Fibroblast of the aortic adventitia (primary cell): ENCODE measurements at regions not wholly inside any gene's neighbourhood (a gene's known extent, or its start where the extent isn't known, plus 50 kb on each side); places are given as distances from the start of the nearest gene placed in this dataset.

Experiments used
- DNase-seq: peaks from one replicate; pipeline ENCODE4 v3.0.0-alpha.2; 2010; ENCODE audit warnings: low read depth
- H3K4me3 ChIP-seq: 2 replicates; pipeline ENCODE4 v1.5.1; 2011; ENCODE audit warnings: low read depth, mild to moderate bottlenecking, control low read depth, low read length, moderate library complexity
- CTCF ChIP-seq: IDR thresholded peaks from 2 replicates; pipeline ENCODE4 v1.5.1; 2011; ENCODE audit warnings: mild to moderate bottlenecking, low read length, control low read depth, inconsistent platforms; ENCODE audit not compliant: insufficient read depth

- DNase-seq, result no peak
- no peak overlapping the region for H3K4me3 ChIP-seq
- no peak for TF ChIP-seq CTCF
These were observed 54.6 kb upstream of the ODC1 start for GRCh38 chr2:10502803-10503107.

- no peak for TF ChIP-seq CTCF
- no peak overlapping the region for H3K4me3 ChIP-seq
- DNase-seq, result no peak
These were observed 54.1 kb upstream of the ODC1 start for GRCh38 chr2:10501980-10502802.

GRCh38 chr2:10501451-10501961 lies 53.4 kb upstream of the ODC1 start:
- DNase-seq, result no peak
- no peak for TF ChIP-seq CTCF

GRCh38 chr2:10500601-10501361 lies 52.7 kb upstream of the ODC1 start:
- no peak for DNase-seq
- TF ChIP-seq CTCF, result no peak

More at GRCh38 chr2:10501451-10501961, 53.4 kb upstream of the ODC1 start:
- no peak overlapping the region for H3K4me3 ChIP-seq

GRCh38 chr2:10499911-10500521 lies 51.9 kb upstream of the ODC1 start:
- no peak for DNase-seq
- no peak for TF ChIP-seq CTCF
- no peak overlapping the region for H3K4me3 ChIP-seq

More at GRCh38 chr2:10500601-10501361, 52.7 kb upstream of the ODC1 start:
- no peak overlapping the region for H3K4me3 ChIP-seq

GRCh38 chr2:10499275-10499907 lies 51.3 kb upstream of the ODC1 start:
- TF ChIP-seq CTCF, result no peak
- H3K4me3 ChIP-seq, result no peak overlapping the region
- no peak for DNase-seq
